Fibroblast of lung (primary cell): ENCODE measurements at regions not wholly inside any gene's neighbourhood (a gene's known extent, or its start where the extent isn't known, plus 50 kb on each side); places are given as distances from the start of the nearest gene placed in this dataset.

Experiments used
- DNase-seq, 2 donors: peaks; one replicate each; pipeline versions ENCODE4 v3.0.0 to v3.0.0-alpha.2; 2010; ENCODE audit warnings: low read depth in 2 of 2
- H2AFZ ChIP-seq: 2 replicates; pipeline ENCODE4 v1.5.1; 2012; ENCODE audit warnings: low read length, control low read depth, inconsistent platforms
- H3K27ac ChIP-seq: 2 replicates; pipeline ENCODE4 v1.5.1; 2011; ENCODE audit warnings: low read length, control low read depth; ENCODE audit not compliant: insufficient read depth
- H3K27me3 ChIP-seq: 2 replicates; pipeline ENCODE4 v1.5.1; 2011; ENCODE audit warnings: mild to moderate bottlenecking, low read length; ENCODE audit not compliant: control insufficient read depth, insufficient read depth
- H3K36me3 ChIP-seq: 2 replicates; pipeline ENCODE4 v1.5.1; 2011; ENCODE audit warnings: low read length; ENCODE audit not compliant: control insufficient read depth, insufficient read depth
- H3K4me1 ChIP-seq: 2 replicates; pipeline ENCODE4 v1.5.1; 2011; ENCODE audit warnings: low read length; ENCODE audit not compliant: control insufficient read depth, insufficient read depth; ENCODE audit errors: extremely low read depth
- H3K4me2 ChIP-seq: 2 replicates; pipeline ENCODE4 v1.5.1; 2011; ENCODE audit warnings: low read length, control low read depth; ENCODE audit not compliant: insufficient read depth; ENCODE audit errors: extremely low read depth
- H3K4me3 ChIP-seq, 4 experiments: fragments of 200-600 bp in 1 of 4; sonication (generic) in 1 of 4; replicated peaks in 1 of 4; 2 replicates each; pipeline ENCODE4 v1.5.1; 2011 to 2016; ENCODE audit warnings: low read length in 4 of 4, low read depth in 3 of 4, mild to moderate bottlenecking in 3 of 4, control low read depth in 2 of 4, inconsistent platforms in 1 of 4, mixed read lengths in 1 of 4; ENCODE audit not compliant: insufficient read depth in 1 of 4; ENCODE audit errors: control extremely low read depth in 1 of 4
- H3K79me2 ChIP-seq: 2 replicates; pipeline ENCODE4 v1.5.1; 2012; ENCODE audit warnings: mild to moderate bottlenecking, low read length, inconsistent platforms; ENCODE audit not compliant: control insufficient read depth, insufficient read depth
- H3K9ac ChIP-seq: 2 replicates; pipeline ENCODE4 v1.5.1; 2011; ENCODE audit warnings: mild to moderate bottlenecking, low read length, control low read depth; ENCODE audit not compliant: insufficient read depth
- H3K9me3 ChIP-seq: 2 replicates; pipeline ENCODE4 v1.5.1; 2012; ENCODE audit warnings: low read depth, low read length; ENCODE audit not compliant: control insufficient read depth, insufficient read depth
- H4K20me1 ChIP-seq: 2 replicates; pipeline ENCODE4 v1.5.1; 2011; ENCODE audit warnings: low read length; ENCODE audit not compliant: control insufficient read depth, insufficient read depth; ENCODE audit errors: extremely low read depth
- CTCF ChIP-seq, 2 donors: IDR thresholded peaks in 1 of 2; conservative IDR thresholded peaks in 1 of 2; 1 replicate in 1 of 2; 2 replicates in 1 of 2; pipeline ENCODE4 v1.5.1; 2011 to 2012; ENCODE audit warnings: low read length in 2 of 2, control low read depth in 1 of 2, inconsistent platforms in 1 of 2, low read depth in 1 of 2, mild to moderate bottlenecking in 1 of 2
- EZH2 ChIP-seq: IDR thresholded peaks from 2 replicates; pipeline ENCODE4 v1.5.1; 2012; ENCODE audit warnings: low read length, control low read depth, mild to moderate bottlenecking; ENCODE audit errors: missing control alignments

DNA sequence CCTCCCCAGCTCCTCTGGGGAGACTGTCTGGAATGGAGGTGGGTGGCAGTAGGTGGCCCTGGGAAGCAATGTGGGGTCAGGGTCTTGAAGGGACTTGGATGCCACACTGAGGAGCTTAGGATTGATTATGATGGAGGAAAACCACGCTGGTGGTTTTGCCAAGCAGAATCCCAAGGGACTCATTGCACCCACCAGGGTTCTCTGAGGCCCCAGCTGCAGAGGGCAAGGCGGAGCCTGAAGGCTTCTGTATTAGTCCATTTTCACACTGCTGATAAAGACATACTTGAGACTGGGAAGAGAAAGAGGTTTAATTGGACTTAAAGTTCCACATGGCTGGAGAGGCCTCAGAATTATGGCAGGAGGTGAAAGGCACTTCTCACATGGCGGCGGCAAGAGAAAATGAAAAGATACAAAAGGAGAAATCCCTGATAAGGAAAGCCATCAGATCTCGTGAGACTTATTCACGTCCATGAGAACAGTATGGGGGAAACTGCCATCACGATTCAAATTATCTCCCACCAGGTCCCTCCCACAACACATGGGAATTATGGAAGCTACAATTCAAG lies 87.2 kb upstream of the YWHAQ start:
- Histone ChIP-seq H3K79me2 (no peaks in the 10 kb centered on the region), H3K9me3 (no peaks in the 10 kb centered on the region), H2AFZ (no peak overlapping the region), H3K4me1 (no peaks in the 10 kb centered on the region), H3K27me3 (no peaks in the 10 kb centered on the region), H3K4me3 (no peak overlapping the region), H4K20me1 (no peaks in the 10 kb centered on the region), H3K4me2 (no peak overlapping the region), H3K27ac (no peak overlapping the region), H3K36me3 (no peaks in the 10 kb centered on the region), H3K9ac (no peak overlapping the region)
- no peak for TF ChIP-seq EZH2
- TF ChIP-seq CTCF (conservative IDR thresholded peaks at IDR 0.05 in 1 of 2, IDR thresholded peaks at IDR 0.05 in 1 of 2; ENCODE audit: low read depth in 1 of 2, low read length in 2 of 2): no peak
- no peak for DNase-seq

GRCh38 chr2:9720352-9721093 lies 89.7 kb upstream of the YWHAQ start:
- no peak for TF ChIP-seq EZH2
- no peaks in the 10 kb centered on the region for H3K79me2 ChIP-seq
- H4K20me1 ChIP-seq: no peaks in the 10 kb centered on the region
- no peak for DNase-seq
- H3K4me2 ChIP-seq: no peak overlapping the region
- no peak overlapping the region for H2AFZ ChIP-seq
- H3K27ac ChIP-seq: no peak overlapping the region
- no peaks in the 10 kb centered on the region for H3K27me3 ChIP-seq
- no peak overlapping the region for H3K4me3 ChIP-seq
- no peaks in the 10 kb centered on the region for H3K9me3 ChIP-seq
- H3K36me3 ChIP-seq: no peaks in the 10 kb centered on the region
- no peaks in the 10 kb centered on the region for H3K4me1 ChIP-seq
- no peak overlapping the region for H3K9ac ChIP-seq

DNA sequence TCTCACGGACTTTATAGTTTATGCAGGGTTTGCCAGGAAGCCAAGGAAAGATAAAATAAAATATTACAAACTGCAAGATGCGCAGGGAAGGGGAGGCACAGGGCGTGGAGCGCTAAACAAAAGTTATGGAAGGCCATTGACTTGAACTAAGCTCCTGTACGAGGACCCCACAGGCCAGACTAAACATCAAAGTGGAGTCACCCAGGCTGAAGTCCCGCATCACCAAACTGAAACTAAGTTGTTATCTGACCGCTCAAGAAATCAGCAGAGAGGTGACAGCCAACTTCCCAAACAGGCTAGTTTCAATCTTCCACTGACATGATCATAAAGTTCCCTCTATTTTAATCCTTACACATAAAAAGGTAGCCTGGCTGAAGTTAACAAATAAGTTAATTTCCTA lies 90.5 kb upstream of the YWHAQ start:
- Histone ChIP-seq H3K79me2 (no peaks in the 10 kb centered on the region), H3K27ac (no peak overlapping the region), H3K4me3 (no peak overlapping the region), H3K9me3 (no peaks in the 10 kb centered on the region), H3K4me2 (peak overlapping the region; percentile 42), H3K4me1 (no peaks in the 10 kb centered on the region), H3K9ac (no peak overlapping the region), H4K20me1 (no peaks in the 10 kb centered on the region), H2AFZ (peak overlapping the region; percentile 72), H3K36me3 (no peaks in the 10 kb centered on the region), H3K27me3 (no peaks in the 10 kb centered on the region)
- peak in 1 of 2 donors; percentile 17 for DNase-seq
- TF ChIP-seq EZH2: no peak
- no peak for TF ChIP-seq CTCF (conservative IDR thresholded peaks at IDR 0.05 in 1 of 2, IDR thresholded peaks at IDR 0.05 in 1 of 2; ENCODE audit: low read depth in 1 of 2, low read length in 2 of 2)
